Cerebellar nuclear complex (tissue), 1 donor: ENCODE measurements at regions not wholly inside any gene's neighbourhood (a gene's known extent, or its start where the extent isn't known, plus 50 kb on each side); places are given as distances from the start of the nearest gene placed in this dataset.

Experiments
- DNase-seq, 2 experiments: peaks; one replicate each; lab custom pipeline; 2025; lab: John Stamatoyannopoulos, UW

- no peak for DNase-seq
Observed at GRCh38 chr4:89422441-89422990, 114.9 kb upstream of the GPRIN3 start.

- no peak for DNase-seq
Observed at GRCh38 chr4:89420507-89420906, 112.9 kb upstream of the GPRIN3 start.

DNA sequence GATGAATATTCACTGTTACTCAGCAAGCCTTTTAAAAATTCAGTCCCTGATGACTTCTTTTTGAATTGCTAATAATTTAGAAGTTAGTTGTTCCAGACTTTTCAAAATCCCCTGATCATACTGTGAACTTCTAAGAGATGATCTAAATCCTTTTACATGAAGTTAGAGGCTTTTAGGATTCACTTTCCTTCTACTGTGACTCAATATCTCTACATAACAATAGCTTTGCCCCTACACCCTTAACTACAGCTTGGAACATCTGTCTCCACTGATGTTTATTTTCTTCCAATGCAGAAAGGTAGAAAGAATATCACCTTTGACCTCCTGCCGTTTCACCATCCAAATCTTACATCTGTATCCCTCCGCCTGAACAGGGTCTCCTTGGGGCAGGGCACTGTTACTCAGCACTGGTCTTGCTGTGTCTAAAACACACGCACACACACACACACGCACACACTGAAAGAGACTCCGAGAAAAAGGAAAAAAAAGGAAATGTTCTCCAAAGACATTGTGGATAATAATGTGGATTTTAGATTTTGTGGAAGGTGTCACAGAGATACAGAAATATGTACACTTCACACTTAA, 111.6 kb upstream of the GPRIN3 start:
- DNase-seq, result no peak

DNA sequence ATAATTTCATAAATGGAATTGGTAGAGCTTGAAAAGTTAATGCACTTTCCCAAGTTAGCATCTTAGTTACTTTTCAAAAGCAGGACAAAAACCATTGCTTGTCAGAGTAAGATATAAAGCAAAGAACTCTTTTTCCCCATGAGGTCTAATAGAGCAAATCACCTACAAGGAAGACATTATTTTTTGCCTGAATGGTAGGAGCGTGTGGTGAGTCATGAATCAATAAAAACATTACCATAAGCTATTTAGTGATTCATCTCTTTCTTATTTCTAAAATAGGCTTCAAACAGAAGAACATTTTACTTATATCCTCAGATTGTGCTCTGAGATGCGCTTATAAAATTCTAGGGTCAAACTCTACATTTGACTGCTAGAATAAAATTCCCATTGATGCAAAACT, 109.4 kb upstream of the GPRIN3 start:
- no peak for DNase-seq

GRCh38 chr4:89413518-89413917, 105.9 kb upstream of the GPRIN3 start:
- DNase-seq, result no peak

DNA sequence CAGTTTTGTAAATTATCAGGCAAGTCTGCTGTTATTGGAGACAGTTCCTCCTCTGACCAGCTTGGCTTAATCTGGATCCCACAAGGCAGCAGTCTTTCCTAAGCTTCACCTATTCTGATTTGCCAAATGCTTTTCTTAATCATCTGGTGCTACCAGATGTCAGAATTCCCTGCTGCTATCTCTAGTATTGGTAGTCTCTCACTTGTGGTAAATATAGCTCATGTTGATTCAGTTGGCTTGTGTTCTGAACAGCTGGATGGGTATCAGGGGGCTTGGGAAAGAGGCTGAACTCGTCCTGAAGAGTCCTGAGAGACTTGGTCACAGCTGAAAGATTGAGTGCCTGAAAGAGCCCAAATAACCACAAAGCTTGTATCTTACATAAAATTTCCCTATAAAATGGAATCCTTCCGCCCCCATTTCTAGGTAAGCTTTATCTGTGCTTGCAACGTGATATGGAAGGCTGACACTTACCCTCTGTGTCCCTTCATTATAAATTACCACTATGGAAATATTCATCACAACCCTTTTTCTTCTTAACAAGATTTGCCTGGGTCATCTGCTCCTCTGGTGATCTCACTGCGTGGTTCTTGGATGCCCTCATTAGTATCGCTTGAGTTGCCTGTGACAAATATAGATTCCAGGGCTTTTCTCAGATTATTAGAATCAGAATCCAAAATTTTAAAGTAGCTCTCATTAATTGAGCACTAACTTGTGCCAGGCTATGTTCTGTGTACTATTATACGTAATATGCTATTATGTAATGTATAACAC, 104.1 kb upstream of the GPRIN3 start:
- DNase-seq, result no peak

- DNase-seq, result no peak
Observed at GRCh38 chr4:89410687-89411086, 103.1 kb upstream of the GPRIN3 start.

DNA sequence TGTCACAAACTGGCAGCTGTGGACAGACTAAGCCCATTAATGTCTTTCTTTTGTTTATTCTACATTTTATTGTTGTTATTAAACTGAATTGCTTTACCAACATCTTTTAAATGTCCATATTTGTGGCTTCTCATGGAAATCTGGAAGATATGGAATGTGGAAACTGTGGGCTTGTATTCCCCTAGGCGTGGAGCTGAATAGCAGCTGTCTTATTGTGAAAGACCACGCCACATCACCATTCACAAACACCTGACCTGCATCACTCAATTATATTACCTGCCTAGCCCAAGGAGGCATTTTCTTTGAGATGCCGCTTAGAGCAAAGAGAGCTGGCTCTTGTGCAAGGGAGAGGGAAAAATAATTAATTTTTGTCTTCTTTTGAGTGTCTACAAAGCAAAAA, 96.9 kb upstream of the GPRIN3 start:
- no peak for DNase-seq

DNA sequence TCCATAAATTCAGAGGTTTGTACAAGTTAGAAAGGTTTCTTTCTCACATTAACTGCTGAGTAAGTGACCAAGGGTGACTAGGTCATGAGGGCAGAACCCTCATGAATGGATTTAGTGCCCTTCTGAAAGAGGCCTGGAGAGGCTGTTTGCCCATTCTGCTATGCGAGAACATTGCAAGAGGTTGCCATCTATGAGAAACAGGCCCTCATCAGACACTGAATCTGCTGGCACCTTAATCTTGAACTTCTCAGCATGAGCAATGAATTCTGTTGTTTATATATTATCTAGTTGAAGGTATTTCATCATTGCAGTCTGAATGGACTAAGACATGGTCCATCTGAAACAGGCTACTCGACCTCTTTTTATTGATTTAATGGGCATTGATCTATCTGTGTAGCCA, 96.2 kb upstream of the GPRIN3 start:
- no peak for DNase-seq

- DNase-seq, result no peak
Observed at GRCh38 chr4:89400287-89401035, 92.9 kb upstream of the GPRIN3 start.

DNA sequence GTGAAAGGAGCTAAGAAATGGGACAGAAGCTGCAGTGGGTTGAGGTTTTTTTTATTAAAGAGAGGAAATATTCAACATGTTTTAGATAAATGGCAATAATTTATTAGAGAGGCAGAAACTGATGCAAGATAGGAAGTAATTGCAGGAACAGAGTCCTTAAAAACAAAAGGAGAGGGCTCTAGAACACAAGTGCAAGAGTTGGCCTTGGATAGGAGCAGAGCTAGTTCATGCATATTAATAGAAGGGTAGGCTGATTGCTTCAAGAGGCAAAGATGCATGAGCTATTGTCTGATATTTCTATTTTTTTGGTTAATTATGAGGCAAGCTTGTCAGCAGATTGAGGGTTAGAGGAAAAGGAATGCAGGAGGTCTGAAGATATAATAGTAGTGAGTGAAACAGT, 91.0 kb upstream of the GPRIN3 start:
- DNase-seq, result no peak

DNA sequence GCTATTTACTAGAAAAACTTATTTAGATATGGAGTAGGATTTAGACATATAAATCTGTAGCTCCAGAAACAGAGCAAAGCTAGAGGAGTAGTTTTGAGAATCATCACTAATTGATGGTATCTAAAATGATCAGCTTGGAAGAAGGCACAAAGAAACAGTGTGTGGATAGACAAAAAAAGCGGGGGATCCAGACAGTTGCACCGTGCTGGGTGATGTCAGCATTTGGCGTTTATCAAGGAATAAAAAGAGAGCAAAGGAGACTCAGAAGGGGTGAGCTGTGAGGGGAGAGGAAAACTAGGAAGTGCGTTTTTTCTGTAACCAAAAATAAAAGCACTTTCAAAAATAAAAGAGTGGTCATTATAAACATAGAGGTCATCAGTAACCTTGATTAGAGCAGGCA, 90.5 kb upstream of the GPRIN3 start:
- DNase-seq, result no peak

- no peak for DNase-seq
Observed at GRCh38 chr4:89397441-89397840, 89.8 kb upstream of the GPRIN3 start.

DNA sequence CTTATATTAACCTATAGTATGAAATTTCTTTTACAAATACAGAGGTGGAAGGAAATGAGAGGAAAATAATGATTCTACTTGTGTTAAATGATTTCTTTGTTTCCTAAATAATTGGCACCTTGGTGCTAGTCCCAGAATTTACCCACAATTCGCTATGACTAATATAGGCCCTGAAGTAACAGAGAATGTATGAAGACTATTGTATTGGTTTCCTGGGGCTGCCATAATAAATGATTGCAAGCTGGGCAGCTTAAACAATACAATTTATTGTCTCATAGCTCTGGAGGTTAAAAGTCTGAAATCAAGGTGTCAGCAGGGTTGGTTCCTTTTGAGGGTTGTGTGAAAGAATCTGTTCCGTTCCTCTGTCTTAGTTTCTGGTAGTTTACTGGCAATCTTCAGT, 74.8 kb upstream of the GPRIN3 start:
- no peak for DNase-seq

GRCh38 chr4:89380980-89381379, 73.4 kb upstream of the GPRIN3 start:
- no peak for DNase-seq

- no peak for DNase-seq
Observed at GRCh38 chr4:89379511-89380044, 72.0 kb upstream of the GPRIN3 start.

GRCh38 chr4:89373394-89373793, 65.8 kb upstream of the GPRIN3 start:
- DNase-seq, result no peak

DNA sequence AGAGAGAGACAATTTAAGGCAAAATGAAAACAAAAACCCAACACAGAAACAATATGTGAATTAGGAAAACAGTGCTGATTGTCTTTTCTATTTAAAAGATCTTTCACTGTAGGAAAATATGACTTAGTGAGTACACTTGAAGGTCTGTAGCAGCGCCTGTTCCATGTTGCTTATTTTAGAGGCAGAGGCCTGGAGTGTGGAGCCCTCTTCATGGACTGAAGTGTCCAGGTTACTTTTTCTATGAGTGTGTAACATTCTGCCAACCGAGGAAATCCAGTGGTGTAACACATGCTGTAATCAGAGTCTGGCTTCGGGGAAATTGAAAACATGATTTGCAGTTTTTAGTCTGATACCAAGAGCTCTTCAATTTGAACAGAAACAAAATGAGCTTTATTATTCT, 64.0 kb upstream of the GPRIN3 start:
- DNase-seq, result no peak

DNA sequence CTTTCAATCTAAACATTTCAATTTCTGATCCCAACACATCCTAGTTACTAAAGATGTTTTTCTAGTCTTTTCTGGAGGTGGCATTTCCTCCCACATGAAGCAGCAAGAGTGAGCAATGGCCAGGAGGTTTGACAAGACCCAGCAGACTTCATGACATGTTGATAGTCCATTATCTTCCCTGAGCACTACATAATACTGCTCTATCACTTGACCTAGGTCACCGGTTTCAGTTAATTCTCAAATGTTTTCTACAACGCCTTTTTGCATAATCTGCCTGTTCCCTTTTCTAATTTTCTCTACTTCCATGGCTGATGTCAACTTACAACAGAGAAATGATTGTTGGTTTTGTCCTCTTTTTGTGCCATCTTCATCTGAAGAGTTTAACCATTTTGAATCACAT, 62.0 kb upstream of the GPRIN3 start:
- no peak for DNase-seq

DNA sequence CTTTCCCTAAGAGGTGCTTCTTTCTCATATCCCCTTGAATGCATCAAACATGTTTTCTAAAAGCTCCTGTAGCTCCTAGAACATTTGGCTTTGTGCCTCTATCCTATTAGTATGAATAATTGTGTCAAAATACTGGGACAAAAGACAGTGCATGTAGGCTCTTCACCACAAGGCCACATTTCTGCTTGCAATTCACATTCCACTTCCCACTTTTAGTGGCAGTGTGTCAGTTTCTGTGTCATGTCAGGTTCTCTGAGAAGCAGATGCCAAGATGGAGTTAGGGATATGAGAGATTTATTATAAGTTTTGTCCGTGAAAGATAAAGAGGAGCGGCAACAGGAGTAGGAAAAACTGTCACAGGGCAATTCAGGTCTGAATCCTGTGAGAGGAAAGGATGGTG, 61.3 kb upstream of the GPRIN3 start:
- no peak for DNase-seq

- DNase-seq, result no peak
Observed at GRCh38 chr4:89365776-89366175, 58.2 kb upstream of the GPRIN3 start.

GRCh38 chr4:89365375-89365774, 57.8 kb upstream of the GPRIN3 start:
- no peak for DNase-seq

GRCh38 chr4:89364541-89364940, 56.9 kb upstream of the GPRIN3 start:
- DNase-seq, result no peak
